ENCODE measurements at regions not wholly inside any gene's neighbourhood (a gene's known extent, or its start where the extent isn't known, plus 50 kb on each side); places are given as distances from the start of the nearest gene placed in this dataset.
"Not testable (repeated sequence)": the region's sequence is repeated elsewhere in the genome, so short reads cannot be mapped to it uniquely, and the experiment has no call there.

- peak; percentile 49 for DNase-seq
Measured at GRCh38 chr5:115435778-115436712, 108.5 kb downstream of the FEM1C start.

GRCh38 chr5:115435065-115435777 is 109.4 kb downstream of the FEM1C start:
- DNase-seq = no peak

- no peak for DNase-seq
Measured at GRCh38 chr5:115433918-115434317, 110.7 kb downstream of the FEM1C start.

- no peak for DNase-seq
Measured at GRCh38 chr5:115432691-115433090, 111.9 kb downstream of the FEM1C start.

- no peak for DNase-seq
Measured at GRCh38 chr5:115431116-115431515, 113.5 kb downstream of the FEM1C start.

GRCh38 chr5:115430374-115430773 is 114.2 kb downstream of the FEM1C start:
- no peak for DNase-seq

GRCh38 chr5:115429345-115429940 is 115.1 kb downstream of the FEM1C start:
- DNase-seq = no peak

- no peak for DNase-seq
Measured at GRCh38 chr5:115428676-115429075, 115.9 kb downstream of the FEM1C start.

GRCh38 chr5:115428248-115428647 is 116.3 kb downstream of the FEM1C start:
- no peak for DNase-seq

GRCh38 chr5:115424446-115424845 is 120.1 kb downstream of the FEM1C start:
- DNase-seq = no peak

GRCh38 chr5:115424030-115424429 is 120.5 kb downstream of the FEM1C start:
- DNase-seq = no peak

- DNase-seq = no peak
Measured at GRCh38 chr5:115423541-115423940, 121.0 kb downstream of the FEM1C start.

- no peak for DNase-seq
Measured at GRCh38 chr5:115423051-115423450, 121.5 kb downstream of the FEM1C start.

GRCh38 chr5:115420812-115421211 is 123.8 kb downstream of the FEM1C start:
- DNase-seq = not testable (repeated sequence)

- DNase-seq = no peak
Measured at GRCh38 chr5:115419846-115420585, 123.6 kb upstream of the CCDC112 start.

GRCh38 chr5:115418788-115419187 is 122.3 kb upstream of the CCDC112 start:
- no peak for DNase-seq

- no peak for DNase-seq
Measured at GRCh38 chr5:115417076-115417475, 120.6 kb upstream of the CCDC112 start.

- no peak for DNase-seq
Measured at GRCh38 chr5:115415143-115415491, 118.7 kb upstream of the CCDC112 start.

GRCh38 chr5:115414406-115415142 is 118.1 kb upstream of the CCDC112 start:
- DNase-seq = peak; percentile 3

- DNase-seq = no peak
Measured at GRCh38 chr5:115413651-115414050, 117.2 kb upstream of the CCDC112 start.

- DNase-seq = no peak
Measured at GRCh38 chr5:115409094-115409493, 112.6 kb upstream of the CCDC112 start.

All from NCI-H2227 treated with DMSO at 0.1 percent for 48 hours (cell line).